ENCODE measurements at regions not wholly inside any gene's neighbourhood (a gene's known extent, or its start where the extent isn't known, plus 50 kb on each side); places are given as distances from the start of the nearest gene placed in this dataset.
"Not testable (repeated sequence)": the region's sequence is repeated elsewhere in the genome, so short reads cannot be mapped to it uniquely, and the experiment has no call there.

DNA sequence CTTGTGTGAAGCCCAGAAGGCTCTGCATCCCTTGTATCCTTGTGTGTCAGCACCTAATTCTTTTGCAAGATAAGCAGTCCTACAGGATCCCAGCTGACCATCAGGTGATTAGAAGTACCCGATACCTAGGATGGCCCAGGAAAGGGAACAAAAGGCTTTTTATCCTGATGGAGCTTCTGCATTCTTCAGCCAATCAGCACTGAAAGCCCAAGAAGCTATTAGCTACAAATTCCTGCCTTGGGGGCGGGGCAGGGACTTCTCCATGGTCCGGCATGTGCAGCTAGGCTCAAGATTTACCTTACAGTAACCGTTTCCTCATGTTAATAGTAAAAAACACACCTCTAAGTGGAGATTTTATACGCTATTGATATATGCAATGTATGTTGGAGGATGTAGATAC is 264.6 kb upstream of the THUMPD2 start:
- no peak for DNase-seq (ENCODE audit: low read depth)

DNA sequence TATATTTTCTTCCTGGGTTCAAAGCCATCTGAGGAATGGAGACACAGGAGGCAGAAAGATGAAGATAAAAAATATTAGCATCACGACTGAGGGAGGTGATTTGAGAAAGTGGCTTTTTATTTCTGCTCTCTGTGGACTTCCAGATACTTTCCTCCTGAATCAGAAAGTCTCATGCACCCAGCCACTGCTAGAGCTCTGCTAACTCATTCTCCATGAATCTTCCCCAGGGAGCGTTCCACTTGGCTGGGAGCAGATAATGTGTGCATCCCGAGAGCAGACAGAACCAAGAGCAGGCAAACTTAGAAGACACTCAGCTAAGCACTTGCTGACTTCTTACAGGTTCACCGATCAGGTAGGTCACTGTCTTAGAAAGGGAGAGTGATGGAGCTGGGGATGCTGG is 264.1 kb upstream of the THUMPD2 start:
- peak; percentile 62 for DNase-seq (ENCODE audit: low read depth)

DNA sequence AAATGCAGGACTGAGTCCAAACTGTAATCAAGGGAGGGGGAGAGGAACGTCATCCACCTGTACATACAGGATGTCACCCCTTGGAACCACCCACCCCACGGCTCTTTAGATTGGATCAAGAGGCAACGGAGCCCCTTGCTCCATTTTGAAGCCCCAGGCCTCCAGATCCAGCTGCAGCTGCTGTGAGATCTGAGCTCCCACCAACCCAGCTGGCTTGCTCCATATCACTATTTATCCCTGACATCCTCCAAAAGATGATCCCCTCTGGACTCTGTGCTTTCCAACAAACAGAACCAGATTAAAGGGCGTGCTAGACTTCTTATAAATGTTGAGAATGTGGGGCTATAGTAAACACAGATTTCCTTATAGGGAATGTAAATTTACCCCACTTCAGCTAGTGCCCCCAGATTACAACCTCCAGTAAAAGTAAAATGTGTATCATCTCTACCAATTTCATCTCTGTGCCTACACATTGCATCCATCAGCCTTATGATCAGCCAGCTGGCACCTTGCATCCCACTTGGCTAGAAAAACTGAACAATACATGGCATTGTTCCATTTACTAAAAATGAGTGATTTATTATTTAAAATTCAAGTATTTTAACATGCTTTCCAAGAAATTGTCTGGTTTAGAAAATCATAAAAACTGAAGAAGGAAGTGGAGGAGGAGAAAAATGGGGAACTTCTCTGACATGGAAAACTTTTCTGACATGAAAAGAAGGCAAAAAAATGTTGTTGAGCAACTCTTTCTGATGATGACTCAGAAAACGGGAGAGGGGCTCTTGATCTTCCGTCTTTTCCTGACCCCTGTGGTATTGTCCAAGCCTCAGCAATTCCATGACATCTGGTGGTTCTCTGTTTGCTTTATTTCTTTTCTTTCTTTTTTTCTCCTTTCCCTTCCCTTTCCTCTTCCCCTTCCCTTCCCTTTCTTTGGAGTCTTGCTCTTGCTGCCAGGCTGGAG is 262.6 kb upstream of the THUMPD2 start:
- DNase-seq (ENCODE audit: low read depth) = peak; percentile 91

DNA sequence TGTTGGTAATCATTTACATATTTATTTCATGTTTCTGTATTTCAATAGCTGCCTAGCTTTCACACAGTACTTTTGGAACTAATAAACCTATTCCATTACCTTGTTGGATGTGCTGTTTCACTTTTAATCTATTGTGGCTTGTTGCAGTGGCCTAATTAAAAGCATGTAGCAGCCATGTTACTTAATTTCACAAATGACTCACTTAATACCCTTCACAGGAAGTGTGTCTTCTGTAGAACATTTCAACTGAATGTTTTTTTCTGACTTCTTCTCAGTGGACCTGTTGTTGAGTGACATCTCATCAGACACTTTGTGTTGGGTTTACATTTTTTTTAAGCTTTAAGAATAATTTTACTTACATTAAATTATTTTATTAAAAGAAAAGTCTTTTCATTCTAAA is 260.5 kb upstream of the THUMPD2 start:
- no peak for DNase-seq (ENCODE audit: low read depth)

DNA sequence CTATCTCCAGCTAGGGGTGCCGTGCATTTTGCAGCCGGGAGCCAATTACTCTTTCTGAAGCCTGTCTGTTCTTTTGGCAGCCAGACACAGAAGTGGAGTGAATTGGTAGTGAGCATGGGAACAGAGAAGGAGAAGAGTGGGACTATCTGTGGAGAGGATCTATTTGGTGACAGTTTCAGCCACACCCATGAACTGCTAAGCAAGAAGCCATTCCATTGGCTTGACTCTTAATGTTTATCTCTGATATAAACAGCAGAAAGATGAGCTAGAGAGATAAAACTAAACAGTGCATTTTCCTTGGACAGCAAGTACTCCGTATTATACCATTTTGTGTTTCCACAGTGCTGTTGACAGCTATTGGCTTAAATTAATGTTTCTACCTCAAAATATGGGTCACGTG is 259.6 kb upstream of the THUMPD2 start:
- no peak for DNase-seq (ENCODE audit: low read depth)

DNA sequence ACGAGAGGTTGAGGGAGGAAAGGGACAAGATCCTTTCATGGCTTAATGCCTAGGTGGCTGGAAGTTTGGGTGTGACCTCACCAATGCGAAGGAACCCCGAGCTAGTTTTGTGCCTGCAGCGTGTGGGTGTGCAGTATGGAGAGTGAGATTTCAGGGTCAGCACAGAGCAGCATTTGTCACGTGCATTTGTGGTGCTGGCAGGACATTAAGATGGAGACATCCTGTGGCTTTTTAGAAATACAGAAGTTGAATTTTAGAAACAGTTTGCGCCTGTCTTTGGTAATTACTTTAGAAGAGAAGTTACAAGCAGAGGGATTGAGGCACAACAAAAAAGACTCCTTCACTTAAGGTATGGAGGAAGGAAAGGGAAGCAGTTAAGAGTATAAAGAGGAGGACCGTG is 258.2 kb upstream of the THUMPD2 start:
- no peak for DNase-seq (ENCODE audit: low read depth)

DNA sequence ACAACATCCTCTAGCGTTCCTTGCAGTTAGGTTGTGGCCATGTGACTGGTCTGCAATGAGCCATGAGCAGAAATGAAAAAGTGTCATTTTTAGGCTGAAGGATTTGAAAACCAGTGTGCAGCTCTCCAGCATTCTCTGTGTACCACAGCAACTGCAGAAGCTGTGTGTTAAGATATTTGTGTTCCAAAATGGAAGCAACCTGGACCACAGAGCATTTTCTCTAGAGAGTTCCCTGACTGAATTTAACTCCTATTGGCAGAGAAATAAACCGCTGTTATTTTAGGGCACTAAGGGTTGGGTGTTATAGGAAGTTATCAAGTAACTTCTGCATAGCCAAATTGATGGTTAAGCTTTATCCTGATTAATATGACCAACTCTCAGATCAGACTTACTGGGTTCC is 257.2 kb upstream of the THUMPD2 start:
- no peak for DNase-seq (ENCODE audit: low read depth)

DNA sequence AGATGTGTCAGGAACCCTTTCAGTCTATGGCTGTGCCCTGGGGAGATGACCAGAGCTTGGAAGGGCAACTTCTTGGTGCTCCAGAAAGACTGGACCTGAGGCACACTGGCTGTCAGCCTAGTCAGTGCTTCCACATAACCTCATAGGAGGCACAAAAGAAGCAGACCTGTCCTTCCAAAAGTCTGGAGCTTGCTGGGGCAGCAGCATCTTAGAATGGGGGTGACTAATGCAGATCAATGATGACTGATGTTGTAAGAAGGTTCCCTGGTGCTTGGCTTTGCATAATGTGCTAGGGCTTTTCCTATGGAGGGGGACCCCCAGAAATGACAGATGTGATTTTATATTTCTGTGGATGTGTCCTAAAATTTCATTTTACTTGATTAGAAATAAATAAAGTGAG is 255.7 kb upstream of the THUMPD2 start:
- DNase-seq (ENCODE audit: low read depth) = peak; percentile 76

DNA sequence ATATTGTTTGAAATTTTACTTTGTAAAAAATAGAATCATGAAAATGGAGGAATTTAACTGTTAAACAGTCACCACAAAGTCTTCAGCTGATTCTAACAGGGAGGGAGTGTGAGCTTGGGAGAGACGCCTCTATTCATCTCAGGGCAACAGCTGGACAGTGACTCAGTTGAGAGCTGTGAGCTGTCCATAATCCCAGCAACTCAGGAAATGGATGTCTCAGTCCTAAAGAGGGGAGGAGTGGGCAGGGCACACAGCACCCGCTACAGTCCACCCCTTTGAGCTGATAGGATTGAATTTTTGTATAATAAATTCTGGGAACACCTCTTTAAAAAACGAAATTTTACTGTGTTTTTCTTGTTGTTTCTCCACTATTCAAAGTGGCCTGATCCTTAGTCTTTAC is 255.1 kb upstream of the THUMPD2 start:
- DNase-seq (ENCODE audit: low read depth) = peak; percentile 100

DNA sequence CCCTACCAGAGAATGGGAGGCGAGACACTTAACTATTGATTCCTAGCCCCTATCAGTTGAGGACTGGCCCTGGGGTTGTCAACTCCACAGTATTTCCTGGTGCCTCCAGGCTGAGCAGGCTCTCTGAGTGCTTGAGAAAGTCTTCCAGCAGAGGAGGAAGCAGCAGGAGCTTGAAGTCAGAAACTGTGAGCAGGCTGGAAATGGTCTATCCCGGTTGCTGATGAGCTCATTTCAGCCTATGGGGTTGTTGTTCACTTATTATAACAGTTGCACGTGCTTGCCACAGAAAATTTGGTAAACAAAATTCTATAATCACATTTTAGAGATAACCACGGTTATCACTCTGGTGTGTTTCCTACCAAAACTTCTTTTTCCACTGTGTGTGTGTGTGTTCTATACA is 254.7 kb upstream of the THUMPD2 start:
- DNase-seq (ENCODE audit: low read depth) = peak; percentile 86

DNA sequence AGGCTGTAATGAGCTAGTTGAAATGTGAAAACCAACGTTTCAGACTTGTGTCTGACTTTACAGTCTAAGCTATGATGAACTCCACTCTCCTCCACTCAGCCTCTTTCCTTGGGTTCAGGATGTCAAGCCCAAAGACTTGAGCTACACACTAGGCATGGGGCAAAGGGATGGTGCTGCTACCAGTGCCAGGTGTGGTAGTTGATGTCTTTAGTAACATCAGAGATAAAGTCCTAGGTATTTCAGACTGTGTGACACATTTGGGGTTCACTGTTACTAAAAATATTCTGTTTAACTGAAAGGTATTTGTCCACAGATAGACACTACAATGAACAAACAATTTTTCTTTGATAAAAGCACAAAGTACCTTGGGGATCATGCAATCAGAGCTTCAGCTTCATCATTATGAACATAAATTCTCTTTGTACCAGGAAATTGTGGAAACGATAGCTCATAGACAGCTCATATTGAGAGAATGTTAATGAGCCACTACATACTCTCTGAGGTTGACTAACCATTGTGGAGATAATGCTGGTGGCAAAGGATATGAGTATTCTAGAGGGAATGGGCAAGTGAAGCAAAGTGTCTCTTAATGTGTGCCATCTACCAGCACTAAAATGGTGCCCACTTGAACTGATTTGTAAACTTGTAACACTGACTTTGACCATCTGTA is 253.7 kb upstream of the THUMPD2 start:
- DNase-seq (ENCODE audit: low read depth) = peak; percentile 99

DNA sequence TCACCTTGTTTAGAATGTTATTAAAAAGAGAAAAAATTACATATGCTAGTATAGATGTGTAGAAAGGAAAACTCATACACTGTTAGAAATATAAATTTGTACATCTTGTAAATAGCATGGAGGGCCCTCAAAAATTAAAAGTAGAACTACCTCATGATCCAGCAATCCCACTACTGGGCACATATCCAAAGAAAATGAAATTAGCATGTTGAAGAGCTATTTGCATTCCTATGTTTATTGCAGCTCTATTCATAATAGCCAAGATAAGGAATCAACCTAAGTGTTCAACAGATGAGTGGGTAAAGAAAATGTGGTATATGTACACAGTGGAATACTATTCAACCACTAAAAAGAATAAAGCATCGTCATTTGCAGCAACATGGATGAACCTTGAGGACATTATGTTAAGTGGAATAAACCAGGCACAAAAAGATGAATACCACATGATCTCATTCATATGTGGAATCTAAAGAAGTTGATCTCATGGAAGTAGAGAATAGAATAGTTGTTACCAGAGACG is 251.5 kb upstream of the THUMPD2 start:
- DNase-seq (ENCODE audit: low read depth) = no peak

DNA sequence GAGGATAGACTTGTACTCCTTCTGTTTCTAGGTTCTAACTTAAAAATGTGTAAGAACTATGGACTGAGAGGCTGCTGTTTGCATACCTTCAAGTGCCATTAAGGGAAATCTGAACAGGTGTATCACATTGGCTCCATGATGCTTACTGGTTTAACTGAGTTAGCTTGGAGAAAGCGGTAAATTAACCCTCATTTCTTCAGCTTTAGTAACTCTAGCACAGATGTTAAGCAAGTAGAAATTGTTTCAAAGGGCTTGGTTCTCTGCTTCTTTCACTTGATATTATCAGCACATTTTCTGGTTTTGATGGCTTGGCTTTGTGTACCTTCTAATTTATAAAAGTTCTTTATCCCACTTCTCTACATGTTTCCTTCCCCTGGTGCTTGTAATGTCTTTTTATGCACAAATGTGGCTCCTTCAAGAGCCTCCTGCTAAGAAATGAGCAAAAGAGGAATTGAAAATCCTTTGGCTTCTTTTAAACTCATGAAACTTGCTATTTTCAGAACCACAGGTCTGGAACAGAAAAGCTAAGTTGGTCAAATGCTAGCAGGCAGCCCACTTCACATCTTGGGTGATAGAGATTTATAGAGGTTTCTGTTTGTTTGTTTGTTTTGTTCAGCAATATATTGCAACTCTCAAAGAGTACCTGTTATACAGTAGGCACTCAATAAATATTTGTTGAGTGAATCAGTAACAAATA is 249.9 kb upstream of the THUMPD2 start:
- DNase-seq (ENCODE audit: low read depth) = no peak

DNA sequence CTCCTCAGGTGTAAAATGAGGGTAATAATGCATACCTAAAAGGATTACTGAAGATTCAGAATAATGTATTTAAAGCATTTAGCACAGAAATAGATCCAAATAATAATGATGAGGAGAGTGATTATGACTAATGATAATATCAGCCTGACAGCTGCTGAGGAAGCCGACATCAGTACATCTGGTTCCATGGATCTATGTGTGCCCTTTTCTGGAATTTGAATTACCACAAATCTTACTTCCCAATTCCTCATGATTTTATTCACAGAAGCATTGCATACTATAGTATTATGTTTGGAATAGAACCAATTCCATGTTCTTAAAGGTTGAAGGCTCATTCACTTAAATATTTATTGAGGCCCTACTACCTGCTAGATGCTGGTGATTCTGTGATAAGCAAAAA is 248.9 kb upstream of the THUMPD2 start:
- peak; percentile 93 for DNase-seq (ENCODE audit: low read depth)

DNA sequence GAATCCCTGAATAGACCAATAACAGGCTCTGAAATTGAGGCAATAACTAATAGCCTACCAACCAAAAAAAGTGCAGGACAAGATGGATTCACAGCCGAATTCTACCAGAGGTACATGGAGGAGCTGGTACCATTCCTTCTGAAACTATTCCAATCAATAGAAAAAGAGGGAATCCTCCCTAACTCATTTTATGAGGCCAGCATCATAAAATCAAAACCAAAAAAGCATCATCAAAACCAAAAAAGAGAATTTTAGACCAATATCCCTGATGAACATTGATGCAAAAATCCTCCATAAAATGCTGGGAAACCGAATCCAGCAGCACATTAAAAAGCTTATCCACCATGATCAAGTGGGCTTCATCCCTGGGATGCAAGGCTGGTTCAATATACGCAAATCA is 246.2 kb upstream of the THUMPD2 start:
- not testable (repeated sequence) for DNase-seq (ENCODE audit: low read depth)

DNA sequence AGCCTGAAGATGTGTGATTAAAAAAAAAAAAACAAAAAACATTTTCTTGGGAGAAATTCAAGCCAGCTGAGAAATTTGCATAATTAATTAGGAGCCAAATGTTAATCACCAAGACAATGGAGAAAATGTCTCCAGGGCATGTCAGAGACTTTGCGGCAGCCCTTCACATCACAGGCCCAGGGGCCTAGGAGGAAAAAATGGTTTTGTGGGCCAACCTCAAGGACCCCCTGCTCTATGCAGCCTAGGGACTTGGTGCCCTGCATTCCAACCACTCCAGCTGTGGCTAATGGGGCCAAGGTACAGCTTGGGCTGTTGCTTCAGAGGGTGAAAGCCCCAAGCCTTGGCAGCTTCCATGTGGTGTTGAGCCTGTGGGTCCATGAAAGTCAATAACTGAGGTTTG is 241.9 kb upstream of the THUMPD2 start:
- no peak for DNase-seq (ENCODE audit: low read depth)

DNA sequence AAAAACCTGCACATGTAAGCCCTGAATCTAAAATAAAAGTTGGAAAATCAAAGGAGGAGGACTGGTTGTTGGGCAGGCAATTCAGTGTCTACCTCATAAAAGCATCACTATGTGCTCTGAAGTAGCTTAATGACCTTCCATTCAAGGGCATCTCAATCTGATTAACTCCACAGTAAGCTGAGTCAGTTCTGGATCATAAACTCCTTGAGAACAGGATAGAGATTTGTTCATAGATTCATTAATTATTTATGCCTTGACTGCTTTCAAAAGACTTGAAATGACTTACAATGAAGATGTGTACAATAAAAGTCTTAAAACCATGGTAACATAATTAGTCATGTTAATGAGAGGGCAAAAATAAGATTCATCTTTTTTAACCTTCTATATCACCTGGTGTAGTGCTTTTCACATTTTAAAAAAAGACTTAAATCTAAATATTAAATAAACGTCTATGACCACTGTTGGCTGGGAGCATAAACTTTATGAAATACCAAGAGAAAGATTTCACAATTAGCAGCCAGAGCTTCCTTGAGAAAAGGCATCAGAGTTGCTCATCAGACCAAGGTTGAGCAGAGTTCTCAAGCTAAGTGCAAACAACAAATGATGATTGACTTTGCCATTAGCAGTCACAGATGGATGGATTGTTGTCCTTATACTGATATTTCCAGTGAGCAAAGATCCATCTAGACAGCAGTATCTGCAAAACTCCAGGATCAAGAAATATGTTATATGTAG is 237.3 kb upstream of the THUMPD2 start:
- DNase-seq (ENCODE audit: low read depth) = no peak

DNA sequence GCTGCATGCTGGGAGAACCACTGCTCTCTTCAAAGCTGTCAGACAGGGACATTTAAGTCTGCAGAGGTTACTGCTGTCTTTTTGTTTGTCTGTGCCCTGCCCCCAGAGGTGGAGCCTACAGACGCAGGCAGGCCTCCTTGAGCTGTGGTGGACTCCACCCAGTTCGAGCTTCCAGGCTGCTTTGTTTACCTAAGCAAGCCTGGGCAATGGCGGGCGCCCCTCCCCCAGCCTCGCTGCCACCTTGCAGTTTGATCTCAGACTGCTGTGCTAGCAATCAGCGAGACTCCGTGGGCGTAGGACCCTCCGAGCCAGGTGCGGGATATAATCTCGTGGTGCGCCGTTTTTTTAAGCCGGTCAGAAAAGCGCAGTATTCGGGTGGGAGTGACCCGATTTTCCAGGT is 234.9 kb upstream of the THUMPD2 start:
- DNase-seq (ENCODE audit: low read depth) = not testable (repeated sequence)

DNA sequence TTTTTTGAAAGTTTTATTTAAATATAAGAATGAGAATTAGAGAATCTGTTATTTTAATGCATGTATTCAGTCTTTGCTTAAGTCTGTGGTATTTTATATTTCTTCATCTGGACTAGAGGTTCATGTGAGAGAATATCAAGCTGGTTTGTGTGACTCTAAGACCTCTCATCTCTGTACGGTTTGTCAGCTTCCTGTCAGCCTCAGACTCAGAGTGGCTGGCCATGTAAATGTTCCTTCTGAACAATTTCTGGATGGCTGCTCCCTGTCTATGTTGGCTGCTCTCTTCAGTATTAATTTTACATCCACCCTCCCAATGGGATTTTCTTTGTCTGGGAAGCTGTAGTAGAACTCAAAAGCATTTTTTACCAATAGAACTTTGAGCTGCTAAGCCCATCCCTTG is 225.3 kb upstream of the THUMPD2 start:
- DNase-seq (ENCODE audit: low read depth) = peak; percentile 53

DNA sequence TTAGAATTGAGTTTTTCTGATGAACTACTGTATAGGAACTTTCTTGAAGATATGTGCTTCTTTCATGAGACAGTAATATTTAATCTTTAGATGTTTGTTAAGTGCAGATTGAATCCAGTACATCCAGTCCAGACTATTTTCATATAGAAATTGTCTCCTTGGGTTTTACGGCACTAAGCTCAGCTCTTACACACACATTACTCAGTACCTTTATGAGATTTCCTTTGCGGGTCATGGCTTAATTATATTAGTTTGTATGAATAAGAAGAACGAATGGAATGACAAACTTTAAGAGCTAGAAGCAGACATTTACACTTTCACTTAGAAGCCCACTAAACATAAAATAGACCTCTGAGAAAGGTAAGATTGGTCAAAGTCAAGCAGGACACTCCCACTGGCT is 223.3 kb upstream of the THUMPD2 start:
- no peak for DNase-seq (ENCODE audit: low read depth)

DNA sequence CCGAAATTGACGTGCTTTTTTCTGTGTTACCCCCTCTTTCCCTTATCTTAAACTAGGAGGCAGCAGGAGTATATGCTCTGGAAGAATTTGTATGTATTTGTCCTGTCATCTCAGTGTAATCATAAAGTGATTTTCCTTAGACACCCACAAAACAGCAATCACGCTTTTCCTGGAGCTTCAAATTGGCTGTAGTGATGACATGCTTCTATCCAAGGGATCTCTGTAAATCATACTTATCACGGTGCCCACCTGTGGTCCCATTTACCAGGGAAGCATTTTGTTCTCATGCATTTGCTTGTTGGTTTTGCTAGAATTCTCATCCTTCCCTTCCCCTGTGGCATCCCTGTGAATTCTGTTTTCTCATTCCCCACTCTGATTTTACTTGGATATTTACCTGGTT is 220.8 kb upstream of the THUMPD2 start:
- DNase-seq (ENCODE audit: low read depth) = no peak

DNA sequence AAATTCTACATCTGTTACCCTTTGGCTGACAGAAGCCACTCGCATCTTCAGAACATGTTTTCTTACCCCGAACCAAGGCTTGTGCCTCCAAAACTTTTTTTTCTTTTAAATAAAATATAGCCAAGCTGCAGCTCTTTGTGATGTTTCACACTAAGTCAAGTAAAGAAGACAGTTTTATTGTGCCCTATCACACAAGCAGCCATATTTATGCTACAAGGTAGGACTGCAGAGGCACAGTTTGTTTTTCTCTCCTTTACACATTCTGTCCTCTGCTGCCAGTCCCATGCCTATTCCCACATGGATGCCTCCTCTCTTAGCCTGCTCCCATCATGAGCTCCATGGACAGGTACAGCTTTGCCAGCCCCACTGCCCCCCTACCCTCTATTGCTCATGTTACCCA is 219.6 kb upstream of the THUMPD2 start:
- no peak for DNase-seq (ENCODE audit: low read depth)

All from LHCN-M2 (cell line).